ENCODE measurements at regions not wholly inside any gene's neighbourhood (a gene's known extent, or its start where the extent isn't known, plus 50 kb on each side); places are given as distances from the start of the nearest gene placed in this dataset.
A peak's percentile ranks its signal among the peaks of the same experiment; 100 is the strongest.

GRCh38 chr6:4661391-4661790 lies 114.8 kb upstream of the CDYL start:
- H3K27me3 ChIP-seq (ENCODE audit: control insufficient read depth in 2 of 2, insufficient read depth in 2 of 2, low read length in 2 of 2), result no peaks in the 10 kb centered on the region
- H2AFZ ChIP-seq (ENCODE audit: low read depth, low read length), result no peak overlapping the region; the same call in 1 of the 2 replicates
- FAIRE-seq, result no peak
- no peak overlapping the region for H3K4me2 ChIP-seq (ENCODE audit: insufficient read depth, low read length)
- intact Hi-C loops (cut with micrococcal nuclease) (no loop called here), in situ Hi-C loops (cut with MboI) (no loop called here)
- no peak overlapping the region for H3K4me3 ChIP-seq
- no peaks in the 10 kb centered on the region for H3K36me3 ChIP-seq (ENCODE audit: control insufficient read depth, insufficient read depth, low read length)
- H3K9me3 ChIP-seq (replicated peaks; ENCODE audit: control insufficient read depth, insufficient read depth, low read depth, low read length), result no peaks in the 10 kb centered on the region
- peak overlapping the region in 1 of 2 experiments; percentile 31; a peak in 1 of 4 replicates for H3K9ac ChIP-seq (ENCODE audit: insufficient read depth in 1 of 2, low read depth in 2 of 2, low read length in 2 of 2)
- peaks cover 12 to 32% of the 10 kb centered on the region in 2 experiments for H3K4me1 ChIP-seq (replicated peaks in 1 of 2; ENCODE audit: control insufficient read depth in 2 of 2, insufficient read depth in 2 of 2, low read length in 2 of 2)
- BruUV-seq (replicated peaks), result no TSS peak
- H3K9me1 ChIP-seq (ENCODE audit: control insufficient read depth, insufficient read depth, low read length), result no peaks in the 10 kb centered on the region
- no peaks in the 10 kb centered on the region for H4K20me1 ChIP-seq (replicated peaks; ENCODE audit: control insufficient read depth, insufficient read depth, low read length)
- DNase-seq (ENCODE audit: extremely low read depth in 1 of 4, low spot score in 3 of 4), result no peak
- ATAC-seq, result no peak; the same call in 2 of the 3 replicates
- ChIA-PET POLR2A (interaction anchor here (1.0 to 1.4 kb wide), 4 partner anchors 10 to 30 kb away, joined by 3 to 6 read pairs (median 4); no protein-coding TSS in a partner anchor), CTCF (ENCODE audit: low intra/inter-chr PET ratio) (no interaction called here)
- no peaks in the 10 kb centered on the region for H3K79me2 ChIP-seq (ENCODE audit: control insufficient read depth, insufficient read depth, low read length)
- 63% methylated on average over 8 of the region's 8 CpGs for WGBS (ENCODE audit: insufficient coverage, low coverage, missing lambda C conversion rate)
- TF ChIP-seq CBFA2T3 (IDR thresholded peaks at IDR 0.05), result no peak
- TF ChIP-seq ZNF274 (IDR thresholded peaks at IDR 0.05; ENCODE audit: borderline replicate concordance, low read depth, low read length), result no peak
- TF ChIP-seq STAT5B (CRISPR knock-in tag; IDR thresholded peaks at IDR 0.05), result no peak
- H3K27ac ChIP-seq (ENCODE audit: extremely low read depth, low read depth, low read length), result no peak overlapping the region

GRCh38 chr6:4660377-4661321 lies 115.6 kb upstream of the CDYL start:
- Histone ChIP-seq H3K27me3 (ENCODE audit: control insufficient read depth in 2 of 2, insufficient read depth in 2 of 2, low read length in 2 of 2) (no peaks in the 10 kb centered on the region), H4K20me1 (replicated peaks; ENCODE audit: control insufficient read depth, insufficient read depth, low read length) (no peaks in the 10 kb centered on the region), H3K79me2 (ENCODE audit: control insufficient read depth, insufficient read depth, low read length) (no peaks in the 10 kb centered on the region), H3K4me3 (no peak overlapping the region), H3K9me1 (ENCODE audit: control insufficient read depth, insufficient read depth, low read length) (no peaks in the 10 kb centered on the region), H3K9ac (ENCODE audit: insufficient read depth in 1 of 2, low read depth in 2 of 2, low read length in 2 of 2) (peak overlapping the region in 1 of 2 experiments; percentile 59; a peak in 2 of 4 replicates), H3K27ac (ENCODE audit: extremely low read depth, low read depth, low read length) (no peak overlapping the region), H3K4me2 (ENCODE audit: insufficient read depth, low read length) (peak overlapping the region; percentile 15; the same call in 1 of the 2 replicates), H3K4me1 (replicated peaks in 1 of 2; ENCODE audit: control insufficient read depth in 2 of 2, insufficient read depth in 2 of 2, low read length in 2 of 2) (peaks cover 10 to 25% of the 10 kb centered on the region in 2 experiments), H3K9me3 (replicated peaks; ENCODE audit: control insufficient read depth, insufficient read depth, low read depth, low read length) (no peaks in the 10 kb centered on the region), H3K36me3 (ENCODE audit: control insufficient read depth, insufficient read depth, low read length) (no peaks in the 10 kb centered on the region), H2AFZ (ENCODE audit: low read depth, low read length) (peak overlapping the region; percentile 43; the same call in 1 of the 2 replicates)
- POLR2A ChIA-PET, result interaction anchor here (1.0 to 1.4 kb wide), 4 partner anchors 10 to 31 kb away, joined by 3 to 6 read pairs (median 4); no protein-coding TSS in a partner anchor
- DNase-seq (ENCODE audit: extremely low read depth in 1 of 4, low spot score in 3 of 4) (no peak), ATAC-seq (peak; percentile 45), FAIRE-seq (no peak)
- CTCF ChIA-PET (ENCODE audit: low intra/inter-chr PET ratio), result no interaction called here
- intact Hi-C loops (cut with micrococcal nuclease) (no loop called here), in situ Hi-C loops (cut with MboI) (no loop called here)
- no peak for TF ChIP-seq IRF1 (CRISPR knock-in tag; IDR thresholded peaks at IDR 0.05; ENCODE audit: borderline replicate concordance)
- no peak for TF ChIP-seq ZNF431 (CRISPR knock-in tag; IDR thresholded peaks at IDR 0.05)
- peak in 2 of 3 experiments; percentile 6 to 14; a peak in 1 of 6 replicates for TF ChIP-seq CTCF (IDR thresholded peaks at IDR 0.05 in 2 of 3, conservative IDR thresholded peaks at IDR 0.05 in 1 of 3; ENCODE audit: insufficient read depth in 2 of 3, low read depth in 1 of 3, low read length in 3 of 3)
- TF ChIP-seq EGR1 (conservative IDR thresholded peaks at IDR 0.05), result peak; percentile 70
- peak; percentile 58 for TF ChIP-seq VEZF1 (CRISPR knock-in tag; IDR thresholded peaks at IDR 0.05)
- TF ChIP-seq TGIF2 (CRISPR knock-in tag; IDR thresholded peaks at IDR 0.05), result no peak
- no TSS peak for BruUV-seq (replicated peaks)
- WGBS (ENCODE audit: insufficient coverage, low coverage, missing lambda C conversion rate), result 24% methylated on average over 22 of the region's 22 CpGs

Data from K562 (cell line).